Hepatocyte (in vitro differentiated cells): ENCODE measurements at regions not wholly inside any gene's neighbourhood (a gene's known extent, or its start where the extent isn't known, plus 50 kb on each side); places are given as distances from the start of the nearest gene placed in this dataset.

ENCODE experiments used
- EZH2 ChIP-seq: fragments of 200-600 bp; sonication (generic); IDR thresholded peaks from 2 replicates; pipeline ENCODE4 v1.6.1; 2016; ENCODE audit warnings: antibody characterized with exemption, mild to moderate bottlenecking, borderline replicate concordance
- EZH2phosphoT487 ChIP-seq: fragments of 200-600 bp; sonication (generic); IDR thresholded peaks from one replicate; pipeline ENCODE4 v1.6.1; 2018; ENCODE audit warnings: antibody characterized with exemption, mild to moderate bottlenecking, low read depth, moderate library complexity; ENCODE audit not compliant: unreplicated experiment, severe bottlenecking
- TF ChIP-seq, protein P1 (sequence below): fragments of 200-600 bp; sonication (generic); IDR thresholded peaks from 2 replicates; pipeline ENCODE4 v1.5.1; 2016; ENCODE audit warnings: antibody characterized with exemption, mild to moderate bottlenecking; ENCODE audit not compliant: poor library complexity

DNA sequence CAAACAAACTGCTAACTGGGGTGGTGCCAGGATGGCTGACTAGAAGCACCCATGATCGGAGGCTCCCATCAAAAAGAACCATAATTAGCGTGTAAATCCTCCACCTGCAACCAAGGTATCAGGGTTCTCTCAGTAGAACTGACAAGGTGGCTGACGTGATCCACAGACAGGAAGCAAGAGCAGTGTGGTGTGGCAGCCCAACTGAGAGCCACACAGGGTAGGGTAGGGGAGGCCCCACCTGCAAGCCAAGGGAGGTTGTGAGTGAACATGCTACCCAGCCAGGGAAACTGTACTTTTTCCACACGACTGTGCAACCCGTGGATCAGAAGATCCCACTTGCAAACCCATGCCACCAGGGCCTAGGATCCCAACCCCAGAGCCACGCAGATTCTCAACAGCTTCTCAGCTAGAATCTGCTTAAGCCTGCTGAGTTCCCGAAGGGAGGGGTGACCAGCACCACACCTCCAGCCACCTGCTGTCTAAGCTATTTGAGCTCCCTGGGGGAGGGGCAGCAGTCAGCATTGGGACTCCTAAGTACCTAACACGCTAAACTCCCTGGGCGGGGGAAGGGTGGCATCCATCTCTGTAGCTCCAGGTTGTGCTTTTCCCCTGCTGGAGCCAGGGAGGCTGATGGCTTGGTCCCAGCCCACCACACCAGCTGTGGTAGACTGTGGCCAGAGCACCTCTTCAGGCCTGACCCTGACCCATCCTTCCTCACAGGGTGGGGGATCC is 425.1 kb downstream of the GPM6A start:
- TF ChIP-seq, protein P1, sequence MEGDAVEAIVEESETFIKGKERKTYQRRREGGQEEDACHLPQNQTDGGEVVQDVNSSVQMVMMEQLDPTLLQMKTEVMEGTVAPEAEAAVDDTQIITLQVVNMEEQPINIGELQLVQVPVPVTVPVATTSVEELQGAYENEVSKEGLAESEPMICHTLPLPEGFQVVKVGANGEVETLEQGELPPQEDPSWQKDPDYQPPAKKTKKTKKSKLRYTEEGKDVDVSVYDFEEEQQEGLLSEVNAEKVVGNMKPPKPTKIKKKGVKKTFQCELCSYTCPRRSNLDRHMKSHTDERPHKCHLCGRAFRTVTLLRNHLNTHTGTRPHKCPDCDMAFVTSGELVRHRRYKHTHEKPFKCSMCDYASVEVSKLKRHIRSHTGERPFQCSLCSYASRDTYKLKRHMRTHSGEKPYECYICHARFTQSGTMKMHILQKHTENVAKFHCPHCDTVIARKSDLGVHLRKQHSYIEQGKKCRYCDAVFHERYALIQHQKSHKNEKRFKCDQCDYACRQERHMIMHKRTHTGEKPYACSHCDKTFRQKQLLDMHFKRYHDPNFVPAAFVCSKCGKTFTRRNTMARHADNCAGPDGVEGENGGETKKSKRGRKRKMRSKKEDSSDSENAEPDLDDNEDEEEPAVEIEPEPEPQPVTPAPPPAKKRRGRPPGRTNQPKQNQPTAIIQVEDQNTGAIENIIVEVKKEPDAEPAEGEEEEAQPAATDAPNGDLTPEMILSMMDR: no peak
- TF ChIP-seq EZH2: no peak
- no peak for TF ChIP-seq EZH2phosphoT487
